T-helper 1 cell treated with Interleukin-12 subunit alpha and Interleukin-12 subunit beta and Interleukin-4 antibody, amounts not matched to agents 30 μg/mL and 1 μg/mL, for 36 hours (primary cell): ENCODE measurements at regions not wholly inside any gene's neighbourhood (a gene's known extent, or its start where the extent isn't known, plus 50 kb on each side); places are given as distances from the start of the nearest gene placed in this dataset.
"Not testable (repeated sequence)": the region's sequence is repeated elsewhere in the genome, so short reads cannot be mapped to it uniquely, and the experiment has no call there.

Source experiments
- H3K27ac Mint-ChIP-seq: one replicate; pipeline ENCODE4 v1.8.0; 2021; ENCODE audit warnings: mild to moderate bottlenecking, mixed read lengths
- H3K27me3 Mint-ChIP-seq: one replicate; pipeline ENCODE4 v1.8.0; 2021; ENCODE audit warnings: low read depth, mixed read lengths
- H3K36me3 Mint-ChIP-seq: one replicate; pipeline ENCODE4 v1.8.0; 2021; ENCODE audit warnings: low read depth, mixed read lengths
- H3K4me1 Mint-ChIP-seq: one replicate; pipeline ENCODE4 v1.8.0; 2021; ENCODE audit warnings: low read depth, mixed read lengths
- H3K4me3 Mint-ChIP-seq: one replicate; pipeline ENCODE4 v1.8.0; 2021; ENCODE audit warnings: mild to moderate bottlenecking, moderate library complexity, mixed read lengths
- H3K9me3 Mint-ChIP-seq: one replicate; pipeline ENCODE4 v1.8.0; 2021; ENCODE audit warnings: mixed read lengths

- Mint-ChIP-seq H3K27ac (no peak overlapping the region), H3K4me1 (no peaks in the 10 kb centered on the region), H3K4me3 (no peak overlapping the region), H3K9me3 (peaks cover 3% of the 10 kb centered on the region), H3K36me3 (no peaks in the 10 kb centered on the region), H3K27me3 (no peaks in the 10 kb centered on the region)
These were observed 187.7 kb upstream of the CMC1 start for GRCh38 chr3:28053759-28054158.

GRCh38 chr3:28056806-28057205 lies 184.6 kb upstream of the CMC1 start:
- Mint-ChIP-seq H3K27me3 (no peaks in the 10 kb centered on the region), H3K36me3 (no peaks in the 10 kb centered on the region), H3K4me1 (no peaks in the 10 kb centered on the region)

GRCh38 chr3:28057539-28057938 lies 183.9 kb upstream of the CMC1 start:
- Mint-ChIP-seq H3K9me3 (peaks cover 10% of the 10 kb centered on the region), H3K4me3 (no peak overlapping the region), H3K27ac (no peak overlapping the region), H3K27me3 (no peaks in the 10 kb centered on the region), H3K4me1 (no peaks in the 10 kb centered on the region), H3K36me3 (no peaks in the 10 kb centered on the region)

More at GRCh38 chr3:28056806-28057205, 184.6 kb upstream of the CMC1 start:
- Mint-ChIP-seq H3K4me3 (no peak overlapping the region), H3K9me3 (peaks cover 7% of the 10 kb centered on the region), H3K27ac (no peak overlapping the region)

- not testable (repeated sequence) for H3K4me3 Mint-ChIP-seq, H3K36me3 Mint-ChIP-seq, H3K27me3 Mint-ChIP-seq, H3K27ac Mint-ChIP-seq, H3K4me1 Mint-ChIP-seq
- peaks cover 10% of the 10 kb centered on the region for H3K9me3 Mint-ChIP-seq
These were observed 182.2 kb upstream of the CMC1 start for GRCh38 chr3:28059199-28059598.

- no peak overlapping the region for H3K4me3 Mint-ChIP-seq
- H3K36me3 Mint-ChIP-seq = no peaks in the 10 kb centered on the region
These were observed 175.4 kb upstream of the CMC1 start for GRCh38 chr3:28066020-28066419.

GRCh38 chr3:28067014-28067413 lies 174.4 kb upstream of the CMC1 start:
- H3K36me3 Mint-ChIP-seq = no peaks in the 10 kb centered on the region

More at GRCh38 chr3:28066020-28066419, 175.4 kb upstream of the CMC1 start:
- H3K4me1 Mint-ChIP-seq = no peaks in the 10 kb centered on the region
- H3K27ac Mint-ChIP-seq = no peak overlapping the region
- H3K9me3 Mint-ChIP-seq = peaks cover 14% of the 10 kb centered on the region
- H3K27me3 Mint-ChIP-seq = no peaks in the 10 kb centered on the region

GRCh38 chr3:28068342-28068741 lies 173.1 kb upstream of the CMC1 start:
- Mint-ChIP-seq H3K4me3 (no peak overlapping the region), H3K4me1 (no peaks in the 10 kb centered on the region), H3K27ac (no peak overlapping the region), H3K9me3 (peaks cover 11% of the 10 kb centered on the region), H3K27me3 (no peaks in the 10 kb centered on the region), H3K36me3 (no peaks in the 10 kb centered on the region)

More at GRCh38 chr3:28067014-28067413, 174.4 kb upstream of the CMC1 start:
- Mint-ChIP-seq H3K27me3 (no peaks in the 10 kb centered on the region), H3K4me1 (no peaks in the 10 kb centered on the region), H3K27ac (no peak overlapping the region), H3K4me3 (no peak overlapping the region), H3K9me3 (peaks cover 14% of the 10 kb centered on the region)

GRCh38 chr3:28069438-28069837 lies 172.0 kb upstream of the CMC1 start:
- H3K36me3 Mint-ChIP-seq = no peaks in the 10 kb centered on the region
- H3K27ac Mint-ChIP-seq = no peak overlapping the region
- no peaks in the 10 kb centered on the region for H3K27me3 Mint-ChIP-seq
- H3K9me3 Mint-ChIP-seq = peaks cover 11% of the 10 kb centered on the region
- no peaks in the 10 kb centered on the region for H3K4me1 Mint-ChIP-seq
- no peak overlapping the region for H3K4me3 Mint-ChIP-seq

- no peak overlapping the region for H3K4me3 Mint-ChIP-seq
- H3K27me3 Mint-ChIP-seq = no peaks in the 10 kb centered on the region
- H3K36me3 Mint-ChIP-seq = no peaks in the 10 kb centered on the region
- H3K27ac Mint-ChIP-seq = no peak overlapping the region
- no peaks in the 10 kb centered on the region for H3K9me3 Mint-ChIP-seq
- H3K4me1 Mint-ChIP-seq = no peaks in the 10 kb centered on the region
These were observed 165.2 kb upstream of the CMC1 start for GRCh38 chr3:28076246-28076645.

GRCh38 chr3:28077572-28077971 lies 163.8 kb upstream of the CMC1 start:
- Mint-ChIP-seq H3K4me3 (no peak overlapping the region), H3K9me3 (no peaks in the 10 kb centered on the region), H3K27ac (no peak overlapping the region), H3K4me1 (no peaks in the 10 kb centered on the region), H3K36me3 (no peaks in the 10 kb centered on the region), H3K27me3 (no peaks in the 10 kb centered on the region)

- Mint-ChIP-seq H3K4me3 (no peak overlapping the region), H3K4me1 (no peaks in the 10 kb centered on the region), H3K27ac (no peak overlapping the region), H3K27me3 (no peaks in the 10 kb centered on the region), H3K36me3 (no peaks in the 10 kb centered on the region), H3K9me3 (no peaks in the 10 kb centered on the region)
These were observed 162.9 kb upstream of the CMC1 start for GRCh38 chr3:28078536-28078935.

- Mint-ChIP-seq H3K27me3 (no peaks in the 10 kb centered on the region), H3K36me3 (no peaks in the 10 kb centered on the region), H3K4me1 (no peaks in the 10 kb centered on the region), H3K27ac (no peak overlapping the region), H3K9me3 (no peaks in the 10 kb centered on the region), H3K4me3 (no peak overlapping the region)
These were observed 160.7 kb upstream of the CMC1 start for GRCh38 chr3:28080716-28081115.

GRCh38 chr3:28081533-28081947 lies 159.9 kb upstream of the CMC1 start:
- Mint-ChIP-seq H3K27ac (no peak overlapping the region), H3K9me3 (no peaks in the 10 kb centered on the region), H3K4me3 (no peak overlapping the region), H3K4me1 (no peaks in the 10 kb centered on the region), H3K27me3 (no peaks in the 10 kb centered on the region), H3K36me3 (no peaks in the 10 kb centered on the region)

- Mint-ChIP-seq H3K36me3 (no peaks in the 10 kb centered on the region), H3K27ac (no peak overlapping the region), H3K9me3 (peaks cover under 1% of the 10 kb centered on the region), H3K4me3 (no peak overlapping the region), H3K4me1 (no peaks in the 10 kb centered on the region), H3K27me3 (no peaks in the 10 kb centered on the region)
These were observed 153.8 kb upstream of the CMC1 start for GRCh38 chr3:28087591-28087990.

- no peaks in the 10 kb centered on the region for H3K27me3 Mint-ChIP-seq
- no peak overlapping the region for H3K27ac Mint-ChIP-seq
- H3K4me1 Mint-ChIP-seq = no peaks in the 10 kb centered on the region
- no peaks in the 10 kb centered on the region for H3K36me3 Mint-ChIP-seq
- no peak overlapping the region for H3K4me3 Mint-ChIP-seq
- H3K9me3 Mint-ChIP-seq = peaks cover 5% of the 10 kb centered on the region
These were observed 152.4 kb upstream of the CMC1 start for GRCh38 chr3:28088811-28089526.

- no peaks in the 10 kb centered on the region for H3K36me3 Mint-ChIP-seq
These were observed 151.9 kb upstream of the CMC1 start for GRCh38 chr3:28089527-28089897.

More at GRCh38 chr3:28089527-28089897, 151.9 kb upstream of the CMC1 start:
- H3K9me3 Mint-ChIP-seq = peaks cover 5% of the 10 kb centered on the region
- no peak overlapping the region for H3K27ac Mint-ChIP-seq
- H3K27me3 Mint-ChIP-seq = no peaks in the 10 kb centered on the region
- no peaks in the 10 kb centered on the region for H3K4me1 Mint-ChIP-seq
- H3K4me3 Mint-ChIP-seq = no peak overlapping the region
